Neural cell (in vitro differentiated cells): ENCODE measurements at regions not wholly inside any gene's neighbourhood (a gene's known extent, or its start where the extent isn't known, plus 50 kb on each side); places are given as distances from the start of the nearest gene placed in this dataset.

Source experiments
- H2AFZ ChIP-seq: fragments of 200-600, 300-800 bp; sonication (generic), shearing (Covaris generic); 2 replicates; pipeline ENCODE4 v1.6.0; 2014; ENCODE audit warnings: low read depth, mild to moderate bottlenecking, antibody characterized with exemption, low read length, moderate library complexity
- H3F3A ChIP-seq: fragments of 200-600 bp; shearing (Covaris generic); 2 replicates; pipeline ENCODE4 v1.6.1; 2016; ENCODE audit warnings: mild to moderate bottlenecking, moderate library complexity, mixed read lengths, antibody characterized with exemption, low read length; ENCODE audit not compliant: insufficient read depth, poor library complexity, severe bottlenecking
- H3K27ac ChIP-seq: fragments of 200-600, 300-800 bp; sonication (generic), shearing (Covaris generic); 2 replicates; pipeline ENCODE4 v1.5.1; 2014; ENCODE audit warnings: mild to moderate bottlenecking, low read length, moderate library complexity
- H3K27me3 ChIP-seq: fragments of 300-800, 200-600 bp; sonication (generic), shearing (Covaris generic); 2 replicates; pipeline ENCODE4 v1.6.0; 2014; ENCODE audit warnings: mild to moderate bottlenecking, low read depth, low read length, moderate library complexity; ENCODE audit not compliant: insufficient read depth
- H3K36me3 ChIP-seq: fragments of 300-800, 200-600 bp; sonication (generic), shearing (Covaris generic); 2 replicates; pipeline ENCODE4 v1.5.1; 2014; ENCODE audit warnings: mild to moderate bottlenecking, antibody characterized with exemption, low read length, moderate library complexity; ENCODE audit not compliant: insufficient read depth
- H3K4me2 ChIP-seq: fragments of 300-800, 200-600 bp; sonication (generic), shearing (Covaris generic); 2 replicates; pipeline ENCODE4 v1.6.0; 2014; ENCODE audit warnings: mild to moderate bottlenecking, low read length
- H3K4me3 ChIP-seq: fragments of 300-800, 200-600 bp; sonication (generic), shearing (Covaris generic); 2 replicates; pipeline ENCODE4 v1.5.1; 2014; ENCODE audit warnings: mild to moderate bottlenecking, low read length, moderate library complexity
- H3K79me2 ChIP-seq: fragments of 200-600 bp; shearing (Covaris generic); replicated peaks from 2 replicates; pipeline ENCODE4 v1.6.0; 2014; ENCODE audit warnings: mild to moderate bottlenecking, low read length, moderate library complexity; ENCODE audit not compliant: insufficient read depth
- H3K9ac ChIP-seq: fragments of 300-800, 200-600 bp; sonication (generic), shearing (Covaris generic); 2 replicates; pipeline ENCODE4 v1.6.1; 2016; ENCODE audit warnings: mild to moderate bottlenecking, low read length, mixed read lengths
- H3K9me2 ChIP-seq: fragments of 200-600 bp; shearing (Covaris generic); 2 replicates; pipeline ENCODE4 v1.6.1; 2016; ENCODE audit warnings: mild to moderate bottlenecking, low read length, mixed read lengths; ENCODE audit not compliant: insufficient read depth
- H3K9me3 ChIP-seq: fragments of 200-600, 300-800 bp; sonication (generic), shearing (Covaris generic); 2 replicates; pipeline ENCODE4 v1.6.1; 2016; ENCODE audit warnings: mild to moderate bottlenecking, mixed run types, low read length, moderate library complexity, mixed read lengths
- H4K20me1 ChIP-seq: fragments of 200-600 bp; shearing (Covaris generic); 2 replicates; pipeline ENCODE4 v1.6.1; 2016; ENCODE audit warnings: mild to moderate bottlenecking, mixed run types; ENCODE audit not compliant: insufficient read depth
- EP300 ChIP-seq: fragments of 450-650 bp; conservative IDR thresholded peaks from 2 replicates; pipeline ENCODE4 v1.6.1; 2014; ENCODE audit warnings: antibody characterized with exemption, mild to moderate bottlenecking, moderate library complexity; ENCODE audit not compliant: poor library complexity, severe bottlenecking
- EZH2 ChIP-seq: fragments of 200-600, 300-800 bp; shearing (Covaris generic), sonication (generic); IDR thresholded peaks from 2 replicates; pipeline ENCODE4 v1.6.1; 2014; ENCODE audit warnings: antibody characterized with exemption, low read length, borderline replicate concordance, mild to moderate bottlenecking; ENCODE audit not compliant: insufficient read depth, poor library complexity, severe bottlenecking
- MXI1 ChIP-seq: fragments of 450-650 bp; conservative IDR thresholded peaks from 2 replicates; pipeline ENCODE4 v1.6.1; 2014; ENCODE audit warnings: antibody characterized with exemption, mild to moderate bottlenecking; ENCODE audit not compliant: poor library complexity, severe bottlenecking
- POLR2AphosphoS5 ChIP-seq: IDR thresholded peaks from 2 replicates; pipeline ENCODE4 v1.6.1; 2012
- RAD21 ChIP-seq: fragments of 450-650 bp; conservative IDR thresholded peaks from 2 replicates; pipeline ENCODE4 v1.6.1; 2014; ENCODE audit warnings: antibody characterized with exemption, mild to moderate bottlenecking, moderate library complexity
- SMC3 ChIP-seq: fragments of 450-650 bp; conservative IDR thresholded peaks from 2 replicates; pipeline ENCODE4 v1.6.1; 2014; ENCODE audit warnings: antibody characterized with exemption, mild to moderate bottlenecking, moderate library complexity; ENCODE audit not compliant: poor library complexity
- TAF1 ChIP-seq: IDR thresholded peaks from 2 replicates; pipeline ENCODE4 v1.6.1; 2012; ENCODE audit warnings: low read depth
- TF ChIP-seq, protein P1 (sequence below): IDR thresholded peaks from 2 replicates; pipeline ENCODE4 v1.6.1; 2012; ENCODE audit warnings: borderline replicate concordance
- TF ChIP-seq, protein P2 (sequence below): fragments of 450-650 bp; IDR thresholded peaks from 2 replicates; pipeline ENCODE4 v1.5.1; 2014; ENCODE audit warnings: antibody characterized with exemption, mild to moderate bottlenecking, moderate library complexity; ENCODE audit not compliant: poor library complexity, severe bottlenecking

DNA sequence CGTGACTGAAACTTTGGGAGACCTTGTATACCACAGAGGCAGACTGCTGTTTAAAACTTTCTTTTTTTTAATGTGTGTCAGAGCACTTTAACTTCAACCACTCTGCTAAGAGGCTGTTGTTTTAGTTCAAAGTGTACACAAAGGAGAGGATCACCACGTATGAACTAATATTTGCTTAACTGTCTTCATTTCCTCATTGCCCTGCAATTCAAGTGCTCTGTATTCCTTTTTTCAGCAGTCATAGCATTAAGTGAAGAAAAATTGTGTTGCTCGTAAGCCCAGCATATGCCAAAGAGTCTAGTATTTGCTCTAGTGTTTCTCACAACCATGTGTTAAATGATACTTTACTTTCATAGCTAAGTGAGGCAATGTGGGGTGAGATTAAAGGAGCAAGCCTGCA, 63.0 kb upstream of the HHIP start:
- no peak for TF ChIP-seq EP300
- no peak for TF ChIP-seq MXI1
- Histone ChIP-seq H3K9me3 (peaks cover 5% of the 10 kb centered on the region), H4K20me1 (no peaks in the 10 kb centered on the region), H3K79me2 (no peaks in the 10 kb centered on the region), H3K9me2 (no peaks in the 10 kb centered on the region), H3K4me3 (no peak overlapping the region), H3K9ac (no peak overlapping the region), H3K4me2 (no peak overlapping the region), H3K27ac (no peak overlapping the region), H3K27me3 (no peaks in the 10 kb centered on the region), H3F3A (no peaks in the 10 kb centered on the region), H2AFZ (no peak overlapping the region), H3K36me3 (no peaks in the 10 kb centered on the region)

DNA sequence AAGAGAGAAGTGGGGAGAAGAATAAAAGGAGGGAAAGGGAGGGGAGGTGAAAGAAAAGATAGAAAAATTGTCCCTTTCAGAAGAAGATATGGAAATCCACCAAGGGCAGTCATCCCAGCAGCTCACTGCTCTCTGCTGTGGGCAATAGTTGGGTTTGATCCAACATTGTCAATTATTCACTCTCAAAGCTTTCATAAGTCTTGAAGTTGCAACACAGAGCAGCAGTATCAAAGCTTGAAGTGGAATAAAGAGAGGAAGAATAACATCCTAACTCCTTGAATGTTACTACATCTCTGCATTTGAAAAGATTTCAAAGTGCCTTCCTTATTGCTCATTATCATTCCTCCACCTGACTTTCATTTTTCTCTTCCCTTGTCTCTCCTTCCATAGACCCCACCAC, 62.3 kb upstream of the HHIP start:
- H2AFZ ChIP-seq: no peak overlapping the region
- H3K4me3 ChIP-seq: no peak overlapping the region
- no peak for TF ChIP-seq EZH2
- TF ChIP-seq, protein P1, sequence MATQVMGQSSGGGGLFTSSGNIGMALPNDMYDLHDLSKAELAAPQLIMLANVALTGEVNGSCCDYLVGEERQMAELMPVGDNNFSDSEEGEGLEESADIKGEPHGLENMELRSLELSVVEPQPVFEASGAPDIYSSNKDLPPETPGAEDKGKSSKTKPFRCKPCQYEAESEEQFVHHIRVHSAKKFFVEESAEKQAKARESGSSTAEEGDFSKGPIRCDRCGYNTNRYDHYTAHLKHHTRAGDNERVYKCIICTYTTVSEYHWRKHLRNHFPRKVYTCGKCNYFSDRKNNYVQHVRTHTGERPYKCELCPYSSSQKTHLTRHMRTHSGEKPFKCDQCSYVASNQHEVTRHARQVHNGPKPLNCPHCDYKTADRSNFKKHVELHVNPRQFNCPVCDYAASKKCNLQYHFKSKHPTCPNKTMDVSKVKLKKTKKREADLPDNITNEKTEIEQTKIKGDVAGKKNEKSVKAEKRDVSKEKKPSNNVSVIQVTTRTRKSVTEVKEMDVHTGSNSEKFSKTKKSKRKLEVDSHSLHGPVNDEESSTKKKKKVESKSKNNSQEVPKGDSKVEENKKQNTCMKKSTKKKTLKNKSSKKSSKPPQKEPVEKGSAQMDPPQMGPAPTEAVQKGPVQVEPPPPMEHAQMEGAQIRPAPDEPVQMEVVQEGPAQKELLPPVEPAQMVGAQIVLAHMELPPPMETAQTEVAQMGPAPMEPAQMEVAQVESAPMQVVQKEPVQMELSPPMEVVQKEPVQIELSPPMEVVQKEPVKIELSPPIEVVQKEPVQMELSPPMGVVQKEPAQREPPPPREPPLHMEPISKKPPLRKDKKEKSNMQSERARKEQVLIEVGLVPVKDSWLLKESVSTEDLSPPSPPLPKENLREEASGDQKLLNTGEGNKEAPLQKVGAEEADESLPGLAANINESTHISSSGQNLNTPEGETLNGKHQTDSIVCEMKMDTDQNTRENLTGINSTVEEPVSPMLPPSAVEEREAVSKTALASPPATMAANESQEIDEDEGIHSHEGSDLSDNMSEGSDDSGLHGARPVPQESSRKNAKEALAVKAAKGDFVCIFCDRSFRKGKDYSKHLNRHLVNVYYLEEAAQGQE: no peak
- TF ChIP-seq, protein P2, sequence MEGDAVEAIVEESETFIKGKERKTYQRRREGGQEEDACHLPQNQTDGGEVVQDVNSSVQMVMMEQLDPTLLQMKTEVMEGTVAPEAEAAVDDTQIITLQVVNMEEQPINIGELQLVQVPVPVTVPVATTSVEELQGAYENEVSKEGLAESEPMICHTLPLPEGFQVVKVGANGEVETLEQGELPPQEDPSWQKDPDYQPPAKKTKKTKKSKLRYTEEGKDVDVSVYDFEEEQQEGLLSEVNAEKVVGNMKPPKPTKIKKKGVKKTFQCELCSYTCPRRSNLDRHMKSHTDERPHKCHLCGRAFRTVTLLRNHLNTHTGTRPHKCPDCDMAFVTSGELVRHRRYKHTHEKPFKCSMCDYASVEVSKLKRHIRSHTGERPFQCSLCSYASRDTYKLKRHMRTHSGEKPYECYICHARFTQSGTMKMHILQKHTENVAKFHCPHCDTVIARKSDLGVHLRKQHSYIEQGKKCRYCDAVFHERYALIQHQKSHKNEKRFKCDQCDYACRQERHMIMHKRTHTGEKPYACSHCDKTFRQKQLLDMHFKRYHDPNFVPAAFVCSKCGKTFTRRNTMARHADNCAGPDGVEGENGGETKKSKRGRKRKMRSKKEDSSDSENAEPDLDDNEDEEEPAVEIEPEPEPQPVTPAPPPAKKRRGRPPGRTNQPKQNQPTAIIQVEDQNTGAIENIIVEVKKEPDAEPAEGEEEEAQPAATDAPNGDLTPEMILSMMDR: no peak
- no peak for TF ChIP-seq POLR2AphosphoS5
- no peak for TF ChIP-seq MXI1
- TF ChIP-seq TAF1: no peak
- H3K79me2 ChIP-seq: no peaks in the 10 kb centered on the region
- H4K20me1 ChIP-seq: no peaks in the 10 kb centered on the region
- no peak overlapping the region for H3K27ac ChIP-seq
- no peak overlapping the region for H3K9ac ChIP-seq
- H3K27me3 ChIP-seq: no peaks in the 10 kb centered on the region
- peaks cover 5% of the 10 kb centered on the region for H3K9me3 ChIP-seq
- H3F3A ChIP-seq: no peaks in the 10 kb centered on the region
- H3K36me3 ChIP-seq: no peaks in the 10 kb centered on the region
- H3K4me2 ChIP-seq: no peak overlapping the region
- H3K9me2 ChIP-seq: no peaks in the 10 kb centered on the region

DNA sequence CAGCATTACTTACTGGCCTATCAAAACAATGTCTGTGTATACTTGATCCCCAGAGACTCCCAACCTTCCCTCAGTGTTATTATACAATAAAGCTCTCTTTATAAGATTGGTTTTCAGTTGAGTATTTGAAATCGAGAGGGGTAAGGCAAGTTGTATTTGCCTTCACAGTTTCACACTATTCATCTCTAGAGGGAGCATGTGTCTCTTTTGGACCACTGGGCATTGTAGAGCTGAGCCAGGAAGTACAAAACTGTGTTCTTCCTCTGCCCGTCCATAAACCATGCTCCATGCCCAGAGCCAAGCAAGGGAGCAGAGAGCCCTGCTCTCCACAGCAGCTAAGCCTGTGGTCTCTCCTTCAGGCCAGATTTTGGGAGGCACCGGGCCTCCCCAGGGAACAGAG, 61.5 kb upstream of the HHIP start:
- H3K27ac ChIP-seq: no peak overlapping the region
- H3K79me2 ChIP-seq: no peaks in the 10 kb centered on the region
- no peaks in the 10 kb centered on the region for H3F3A ChIP-seq
- no peak overlapping the region for H2AFZ ChIP-seq
- no peaks in the 10 kb centered on the region for H4K20me1 ChIP-seq
- peaks cover 5% of the 10 kb centered on the region for H3K9me3 ChIP-seq
- H3K27me3 ChIP-seq: no peaks in the 10 kb centered on the region
- no peaks in the 10 kb centered on the region for H3K36me3 ChIP-seq
- no peak overlapping the region for H3K4me3 ChIP-seq
- no peak overlapping the region for H3K9ac ChIP-seq
- H3K9me2 ChIP-seq: no peaks in the 10 kb centered on the region
- TF ChIP-seq, protein P2: no peak
- TF ChIP-seq SMC3: no peak
- no peak for TF ChIP-seq RAD21
- TF ChIP-seq, protein P1: no peak
- TF ChIP-seq EP300: no peak
- no peak for TF ChIP-seq EZH2
- TF ChIP-seq POLR2AphosphoS5: no peak
- TF ChIP-seq MXI1: no peak
- no peak for TF ChIP-seq TAF1
- no peak overlapping the region for H3K4me2 ChIP-seq
